Loucy (cell line): ENCODE measurements at regions not wholly inside any gene's neighbourhood (a gene's known extent, or its start where the extent isn't known, plus 50 kb on each side); places are given as distances from the start of the nearest gene placed in this dataset.

Experiments used
- CTCF ChIP-seq: fragments of 200-600 bp; sonication (generic); conservative IDR thresholded peaks from 2 replicates; pipeline ENCODE4 v1.5.1; 2014; ENCODE audit warnings: mild to moderate bottlenecking, antibody characterized with exemption, low read length
- EZH2phosphoT487 ChIP-seq: fragments of 200-600 bp; IDR thresholded peaks from 2 replicates; pipeline ENCODE4 v1.6.1; 2018; ENCODE audit warnings: antibody characterized with exemption, mild to moderate bottlenecking, moderate library complexity, borderline replicate concordance

GRCh38 chrX:8916697-8917096 is 115.5 kb upstream of the FAM9A start:
- TF ChIP-seq CTCF (no peak), EZH2phosphoT487 (no peak)
